ENCODE measurements at regions not wholly inside any gene's neighbourhood (a gene's known extent, or its start where the extent isn't known, plus 50 kb on each side); places are given as distances from the start of the nearest gene placed in this dataset.

GRCh38 chr5:15001517-15001916 is 129.9 kb upstream of the ANKH start:
- no peak overlapping the region for H4K8ac ChIP-seq (ENCODE audit: low read depth, low read length)

GRCh38 chr5:14998491-14998890 is 126.9 kb upstream of the ANKH start:
- no peak overlapping the region for H2BK15ac ChIP-seq (ENCODE audit: low read length)
- no peak overlapping the region for H3K23ac ChIP-seq (ENCODE audit: low read depth, low read length, poor library complexity)
- H4K8ac ChIP-seq (ENCODE audit: low read depth, low read length), result no peak overlapping the region
- H3K27me3 ChIP-seq (ENCODE audit: control insufficient read depth in 3 of 3, insufficient read depth in 3 of 3, low read depth in 1 of 3, low read length in 3 of 3), result no peaks in the 10 kb centered on the region
- H3K4me3 ChIP-seq (ENCODE audit: low read length in 2 of 2), result no peak overlapping the region
- H2AK5ac ChIP-seq (ENCODE audit: low read depth, low read length), result no peak overlapping the region
- H3K4ac ChIP-seq (ENCODE audit: low read length), result no peak overlapping the region
- peaks cover 0 to 2% of the 10 kb centered on the region in 2 donors for H3K4me1 ChIP-seq (ENCODE audit: control insufficient read depth in 2 of 2, insufficient read depth in 1 of 2, low read depth in 1 of 2, low read length in 2 of 2)
- no peaks in the 10 kb centered on the region for H3K36me3 ChIP-seq (replicated peaks in 1 of 2; ENCODE audit: control insufficient read depth in 2 of 2, insufficient read depth in 2 of 2, low read length in 2 of 2)
- no peak overlapping the region for H3K4me2 ChIP-seq (ENCODE audit: insufficient read depth, low read length, poor library complexity, severe bottlenecking)
- no peak overlapping the region for H2BK5ac ChIP-seq (ENCODE audit: low read length)
- DNase-seq (ENCODE audit: low spot score), result no peak
- H3K9me3 ChIP-seq (replicated peaks in 1 of 2; ENCODE audit: control insufficient read depth in 2 of 2, insufficient read depth in 1 of 2, low read depth in 1 of 2, low read length in 2 of 2), result peaks cover 0 to 12% of the 10 kb centered on the region in 2 donors
- H3K79me1 ChIP-seq (ENCODE audit: low read depth, low read length), result no peaks in the 10 kb centered on the region
- H2BK12ac ChIP-seq (ENCODE audit: low read length), result no peak overlapping the region
- H3K14ac ChIP-seq (ENCODE audit: low read length), result no peak overlapping the region
- no peak overlapping the region for H2AFZ ChIP-seq (ENCODE audit: low read length)
- no peak overlapping the region for H3K18ac ChIP-seq (ENCODE audit: low read length)
- no peak overlapping the region for H4K91ac ChIP-seq (ENCODE audit: low read depth, low read length, poor library complexity)
- no peak overlapping the region for H2BK120ac ChIP-seq (ENCODE audit: low read depth, low read length)
- no CpG with 5 or more reads among the region's 3 CpGs for WGBS, 2 donors (ENCODE audit: extremely low coverage in 2 of 2, insufficient read length in 2 of 2, insufficient replicate concordance in 1 of 2)
- H3K9ac ChIP-seq (ENCODE audit: low read depth, low read length, poor library complexity), result no peak overlapping the region
- H3K27ac ChIP-seq (replicated peaks; ENCODE audit: low read length), result no peak overlapping the region

More at GRCh38 chr5:15001517-15001916, 129.9 kb upstream of the ANKH start:
- Histone ChIP-seq H3K4me2 (ENCODE audit: insufficient read depth, low read length, poor library complexity, severe bottlenecking) (no peak overlapping the region), H3K79me1 (ENCODE audit: low read depth, low read length) (no peaks in the 10 kb centered on the region), H4K91ac (ENCODE audit: low read depth, low read length, poor library complexity) (no peak overlapping the region), H3K36me3 (replicated peaks in 1 of 2; ENCODE audit: control insufficient read depth in 2 of 2, insufficient read depth in 2 of 2, low read length in 2 of 2) (no peaks in the 10 kb centered on the region), H3K4me1 (ENCODE audit: control insufficient read depth in 2 of 2, insufficient read depth in 1 of 2, low read depth in 1 of 2, low read length in 2 of 2) (peaks cover 0 to 4% of the 10 kb centered on the region in 2 donors), H3K14ac (ENCODE audit: low read length) (no peak overlapping the region), H3K27me3 (ENCODE audit: control insufficient read depth in 3 of 3, insufficient read depth in 3 of 3, low read depth in 1 of 3, low read length in 3 of 3) (no peaks in the 10 kb centered on the region), H3K4me3 (ENCODE audit: low read length in 2 of 2) (no peak overlapping the region), H3K9ac (ENCODE audit: low read depth, low read length, poor library complexity) (no peak overlapping the region), H2AK5ac (ENCODE audit: low read depth, low read length) (no peak overlapping the region), H2BK15ac (ENCODE audit: low read length) (no peak overlapping the region), H2AFZ (ENCODE audit: low read length) (no peak overlapping the region), H3K4ac (ENCODE audit: low read length) (no peak overlapping the region), H3K9me3 (replicated peaks in 1 of 2; ENCODE audit: control insufficient read depth in 2 of 2, insufficient read depth in 1 of 2, low read depth in 1 of 2, low read length in 2 of 2) (peaks cover 0 to 12% of the 10 kb centered on the region in 2 donors), H2BK5ac (ENCODE audit: low read length) (no peak overlapping the region), H2BK120ac (ENCODE audit: low read depth, low read length) (no peak overlapping the region), H3K27ac (replicated peaks; ENCODE audit: low read length) (no peak overlapping the region), H3K18ac (ENCODE audit: low read length) (no peak overlapping the region), H2BK12ac (ENCODE audit: low read length) (no peak overlapping the region), H3K23ac (ENCODE audit: low read depth, low read length, poor library complexity) (no peak overlapping the region)
- no peak for DNase-seq (ENCODE audit: low spot score)
- no CpG with 5 or more reads among the region's 2 CpGs for WGBS, 2 donors (ENCODE audit: extremely low coverage in 2 of 2, insufficient read length in 2 of 2, insufficient replicate concordance in 1 of 2)

- no peaks in the 10 kb centered on the region for H3K36me3 ChIP-seq (replicated peaks in 1 of 2; ENCODE audit: control insufficient read depth in 2 of 2, insufficient read depth in 2 of 2, low read length in 2 of 2)
- no peak for DNase-seq (ENCODE audit: low spot score)
- no CpG with 5 or more reads among the region's 3 CpGs for WGBS, 2 donors (ENCODE audit: extremely low coverage in 2 of 2, insufficient read length in 2 of 2, insufficient replicate concordance in 1 of 2)
Measured at GRCh38 chr5:14996997-14997396, 125.4 kb upstream of the ANKH start.

GRCh38 chr5:14995229-14995628 is 123.7 kb upstream of the ANKH start:
- H3K27me3 ChIP-seq (ENCODE audit: control insufficient read depth in 3 of 3, insufficient read depth in 3 of 3, low read depth in 1 of 3, low read length in 3 of 3), result no peaks in the 10 kb centered on the region
- no peak overlapping the region for H3K4ac ChIP-seq (ENCODE audit: low read length)
- H3K9me3 ChIP-seq (replicated peaks in 1 of 2; ENCODE audit: control insufficient read depth in 2 of 2, insufficient read depth in 1 of 2, low read depth in 1 of 2, low read length in 2 of 2), result peaks cover 0 to 12% of the 10 kb centered on the region in 2 donors
- no peak overlapping the region for H2BK15ac ChIP-seq (ENCODE audit: low read length)
- DNase-seq (ENCODE audit: low spot score), result no peak
- no peak overlapping the region for H2BK5ac ChIP-seq (ENCODE audit: low read length)
- no peak overlapping the region for H3K23ac ChIP-seq (ENCODE audit: low read depth, low read length, poor library complexity)
- no peak overlapping the region for H4K91ac ChIP-seq (ENCODE audit: low read depth, low read length, poor library complexity)
- H3K27ac ChIP-seq (replicated peaks; ENCODE audit: low read length), result no peak overlapping the region
- no CpG with 5 or more reads among the region's 4 CpGs for WGBS, 2 donors (ENCODE audit: extremely low coverage in 2 of 2, insufficient read length in 2 of 2, insufficient replicate concordance in 1 of 2)
- H2BK12ac ChIP-seq (ENCODE audit: low read length), result no peak overlapping the region
- no peak overlapping the region for H3K9ac ChIP-seq (ENCODE audit: low read depth, low read length, poor library complexity)
- H4K8ac ChIP-seq (ENCODE audit: low read depth, low read length), result no peak overlapping the region
- no peak overlapping the region for H3K4me3 ChIP-seq (ENCODE audit: low read length in 2 of 2)
- no peak overlapping the region for H3K18ac ChIP-seq (ENCODE audit: low read length)
- no peak overlapping the region for H2BK120ac ChIP-seq (ENCODE audit: low read depth, low read length)
- no peak overlapping the region for H3K14ac ChIP-seq (ENCODE audit: low read length)
- no peaks in the 10 kb centered on the region for H3K36me3 ChIP-seq (replicated peaks in 1 of 2; ENCODE audit: control insufficient read depth in 2 of 2, insufficient read depth in 2 of 2, low read length in 2 of 2)
- no peak overlapping the region for H2AFZ ChIP-seq (ENCODE audit: low read length)
- no peaks in the 10 kb centered on the region for H3K79me1 ChIP-seq (ENCODE audit: low read depth, low read length)
- H3K4me1 ChIP-seq (ENCODE audit: control insufficient read depth in 2 of 2, insufficient read depth in 1 of 2, low read depth in 1 of 2, low read length in 2 of 2), result no peaks in the 10 kb centered on the region
- H2AK5ac ChIP-seq (ENCODE audit: low read depth, low read length), result no peak overlapping the region
- no peak overlapping the region for H3K4me2 ChIP-seq (ENCODE audit: insufficient read depth, low read length, poor library complexity, severe bottlenecking)

More at GRCh38 chr5:14996997-14997396, 125.4 kb upstream of the ANKH start:
- H3K4me1 ChIP-seq (ENCODE audit: control insufficient read depth in 2 of 2, insufficient read depth in 1 of 2, low read depth in 1 of 2, low read length in 2 of 2), result no peaks in the 10 kb centered on the region
- peaks cover 0 to 12% of the 10 kb centered on the region in 2 donors for H3K9me3 ChIP-seq (replicated peaks in 1 of 2; ENCODE audit: control insufficient read depth in 2 of 2, insufficient read depth in 1 of 2, low read depth in 1 of 2, low read length in 2 of 2)
- no peak overlapping the region for H3K27ac ChIP-seq (replicated peaks; ENCODE audit: low read length)
- no peak overlapping the region for H2BK12ac ChIP-seq (ENCODE audit: low read length)
- H3K4me3 ChIP-seq (ENCODE audit: low read length in 2 of 2), result no peak overlapping the region
- H4K8ac ChIP-seq (ENCODE audit: low read depth, low read length), result no peak overlapping the region
- no peak overlapping the region for H3K9ac ChIP-seq (ENCODE audit: low read depth, low read length, poor library complexity)
- no peak overlapping the region for H3K14ac ChIP-seq (ENCODE audit: low read length)
- no peak overlapping the region for H2BK15ac ChIP-seq (ENCODE audit: low read length)
- no peak overlapping the region for H3K4ac ChIP-seq (ENCODE audit: low read length)
- H3K18ac ChIP-seq (ENCODE audit: low read length), result no peak overlapping the region
- H3K27me3 ChIP-seq (ENCODE audit: control insufficient read depth in 3 of 3, insufficient read depth in 3 of 3, low read depth in 1 of 3, low read length in 3 of 3), result no peaks in the 10 kb centered on the region
- no peak overlapping the region for H2BK5ac ChIP-seq (ENCODE audit: low read length)
- H2AFZ ChIP-seq (ENCODE audit: low read length), result no peak overlapping the region
- no peak overlapping the region for H2BK120ac ChIP-seq (ENCODE audit: low read depth, low read length)
- no peak overlapping the region for H2AK5ac ChIP-seq (ENCODE audit: low read depth, low read length)
- H4K91ac ChIP-seq (ENCODE audit: low read depth, low read length, poor library complexity), result no peak overlapping the region
- H3K4me2 ChIP-seq (ENCODE audit: insufficient read depth, low read length, poor library complexity, severe bottlenecking), result no peak overlapping the region
- H3K79me1 ChIP-seq (ENCODE audit: low read depth, low read length), result no peaks in the 10 kb centered on the region
- H3K23ac ChIP-seq (ENCODE audit: low read depth, low read length, poor library complexity), result no peak overlapping the region

Measured in neuronal stem cell (in vitro differentiated cells).